HG03442 (cell line): ENCODE measurements at regions not wholly inside any gene's neighbourhood (a gene's known extent, or its start where the extent isn't known, plus 50 kb on each side); places are given as distances from the start of the nearest gene placed in this dataset.
A peak's percentile ranks its signal among the peaks of the same experiment; 100 is the strongest.
"Not testable (repeated sequence)": the region's sequence is repeated elsewhere in the genome, so short reads cannot be mapped to it uniquely, and the experiment has no call there.

Source experiments
- ATAC-seq: cut with Tn5 transposase; IDR thresholded peaks from one replicate; pipeline ENCODE4 v1.9.1; 2021; ENCODE audit warnings: mild to moderate bottlenecking, moderate library complexity; ENCODE audit not compliant: unreplicated experiment

- ATAC-seq = no peak
Measured at GRCh38 chr7:131688738-131689661, 132.6 kb upstream of the PODXL start.

- no peak for ATAC-seq
Measured at GRCh38 chr7:131687296-131687695, 130.9 kb upstream of the PODXL start.

DNA sequence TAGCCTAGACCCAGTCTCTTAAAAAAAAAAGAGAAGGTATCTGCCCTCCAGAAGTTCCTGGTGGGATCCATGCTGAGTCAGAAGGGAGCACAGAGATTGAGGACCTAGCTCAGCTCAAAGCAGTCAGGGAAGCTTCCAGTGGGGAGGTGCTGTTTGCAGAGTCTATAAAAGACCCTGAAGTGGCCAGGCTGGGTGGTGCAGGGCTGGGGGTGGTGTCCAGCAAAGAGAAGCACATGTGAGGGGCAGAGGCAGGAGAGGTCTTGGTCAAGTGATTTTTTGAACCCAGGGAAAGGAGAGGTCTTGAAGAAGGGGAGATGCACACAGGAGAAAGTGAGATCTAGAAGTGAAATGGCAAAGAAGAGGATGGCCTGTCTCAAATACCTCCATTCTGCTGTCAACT lies 130.4 kb upstream of the PODXL start:
- no peak for ATAC-seq

GRCh38 chr7:131683536-131684125 lies 127.2 kb upstream of the PODXL start:
- peak; percentile 50 for ATAC-seq

DNA sequence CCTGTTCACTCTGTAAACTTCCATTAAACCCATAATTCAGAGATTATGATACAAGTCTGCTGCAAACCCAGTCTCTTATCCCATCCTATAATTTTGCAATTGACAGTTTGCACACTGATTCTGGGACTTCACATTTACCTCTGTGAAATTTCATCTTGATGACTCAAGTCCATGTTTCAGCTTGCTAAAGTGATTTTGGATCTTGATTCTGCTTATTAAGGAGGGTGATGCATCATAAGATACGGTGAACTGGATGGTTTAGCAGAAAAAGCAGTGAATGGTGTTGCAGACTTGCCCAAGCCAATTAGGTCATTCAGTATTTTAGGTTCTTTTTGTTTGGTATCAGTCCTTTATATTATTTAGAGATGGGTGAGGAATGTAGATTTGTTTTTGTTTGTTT lies 125.5 kb upstream of the PODXL start:
- ATAC-seq = no peak

DNA sequence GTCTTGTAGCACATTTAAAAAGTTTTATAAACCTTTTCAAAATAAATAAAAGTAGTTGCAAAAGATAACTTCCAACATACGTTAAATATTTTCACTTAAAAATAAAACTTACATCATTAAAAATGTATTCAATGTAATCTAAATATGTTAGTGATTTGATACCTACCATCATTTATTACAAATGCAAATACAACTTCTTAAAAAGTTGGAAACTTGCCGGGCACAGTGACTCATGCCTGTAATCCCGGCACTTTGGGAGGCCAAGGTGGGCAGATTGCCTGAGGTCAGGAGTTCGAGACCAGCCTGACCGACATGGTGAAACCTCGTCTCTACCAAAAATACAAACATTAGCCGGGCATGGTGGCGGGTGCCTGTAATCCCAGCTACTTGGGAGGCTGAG lies 122.6 kb upstream of the PODXL start:
- not testable (repeated sequence) for ATAC-seq

DNA sequence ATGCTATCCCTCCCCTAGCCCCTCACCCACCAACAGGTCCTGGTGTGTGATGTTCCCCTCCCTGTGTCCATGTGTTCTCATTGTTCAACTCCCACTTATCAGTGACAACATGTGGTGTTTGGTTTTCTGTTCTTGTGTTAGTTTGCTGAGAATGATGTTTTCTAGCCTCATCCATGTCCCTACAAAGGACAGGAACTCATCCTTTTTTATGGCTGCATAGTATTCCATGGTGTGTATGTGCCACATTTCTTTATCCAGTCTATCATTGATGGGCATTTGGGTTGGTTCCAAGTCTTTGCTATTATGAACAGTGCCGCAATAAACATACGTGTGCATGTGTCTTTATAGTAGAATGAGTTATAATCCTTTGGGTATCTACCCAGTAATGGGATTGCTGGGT lies 120.4 kb upstream of the PODXL start:
- ATAC-seq = not testable (repeated sequence)

- no peak for ATAC-seq
Measured at GRCh38 chr7:131674131-131674530, 117.7 kb upstream of the PODXL start.

DNA sequence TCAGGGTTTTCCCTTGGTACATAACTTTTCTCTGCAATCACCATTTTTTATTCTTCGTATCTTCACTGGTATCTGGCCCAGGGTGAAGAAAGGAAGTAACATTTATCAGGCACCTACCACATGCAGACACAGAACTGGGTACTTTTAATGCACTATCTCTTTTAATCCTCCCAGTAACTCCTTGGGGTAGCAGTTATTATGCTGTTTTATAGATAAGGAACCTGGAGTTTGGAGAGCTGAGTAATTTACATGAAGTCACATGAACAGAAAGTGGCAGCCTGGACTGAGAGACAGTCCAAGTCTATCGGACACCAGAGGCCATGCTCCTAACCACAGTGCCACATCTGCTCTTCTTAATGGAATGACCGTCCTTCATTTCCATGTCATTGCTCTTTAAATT lies 117.1 kb upstream of the PODXL start:
- ATAC-seq = no peak

GRCh38 chr7:131670406-131670805 lies 114.0 kb upstream of the PODXL start:
- ATAC-seq = no peak

DNA sequence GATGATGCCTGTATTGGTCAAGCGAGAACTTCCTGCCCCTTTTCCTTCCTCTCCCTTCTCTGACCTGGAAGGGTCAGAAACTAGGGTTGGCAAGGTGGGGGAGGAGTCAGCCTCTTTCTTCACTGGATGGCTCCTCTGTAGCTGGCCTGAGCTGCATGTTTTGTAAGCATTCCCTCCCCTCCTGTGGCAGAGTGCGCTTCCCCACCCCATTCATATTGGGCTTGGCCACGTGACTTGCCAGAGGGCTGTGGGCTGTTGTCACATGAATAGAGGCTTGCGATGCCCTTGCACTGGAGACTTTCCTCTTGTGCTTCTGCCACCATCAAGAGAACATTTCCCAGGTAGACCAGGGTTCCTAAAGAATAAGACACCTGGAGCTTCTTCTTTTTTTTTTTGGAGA lies 111.3 kb upstream of the PODXL start:
- ATAC-seq = no peak

DNA sequence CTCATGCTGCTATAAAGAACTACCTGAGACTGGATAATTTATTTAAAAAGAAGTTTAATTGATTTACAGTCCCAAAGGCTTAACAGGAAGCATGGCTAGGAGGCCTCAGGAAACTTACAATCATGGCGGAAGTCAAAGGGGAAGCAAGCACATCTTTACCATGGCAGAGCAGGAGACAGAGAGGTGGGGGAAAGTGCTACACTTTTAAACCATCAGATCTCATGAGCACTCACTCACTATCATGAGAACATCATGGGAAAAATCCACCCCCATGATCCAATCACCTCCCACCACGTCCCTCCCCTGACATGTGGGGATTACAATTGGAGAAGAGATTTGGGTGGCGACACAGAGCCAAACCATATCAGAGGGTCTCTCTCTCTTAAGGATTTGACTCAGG lies 108.6 kb upstream of the PODXL start:
- ATAC-seq = no peak

GRCh38 chr7:131664570-131664969 lies 108.1 kb upstream of the PODXL start:
- ATAC-seq = no peak

DNA sequence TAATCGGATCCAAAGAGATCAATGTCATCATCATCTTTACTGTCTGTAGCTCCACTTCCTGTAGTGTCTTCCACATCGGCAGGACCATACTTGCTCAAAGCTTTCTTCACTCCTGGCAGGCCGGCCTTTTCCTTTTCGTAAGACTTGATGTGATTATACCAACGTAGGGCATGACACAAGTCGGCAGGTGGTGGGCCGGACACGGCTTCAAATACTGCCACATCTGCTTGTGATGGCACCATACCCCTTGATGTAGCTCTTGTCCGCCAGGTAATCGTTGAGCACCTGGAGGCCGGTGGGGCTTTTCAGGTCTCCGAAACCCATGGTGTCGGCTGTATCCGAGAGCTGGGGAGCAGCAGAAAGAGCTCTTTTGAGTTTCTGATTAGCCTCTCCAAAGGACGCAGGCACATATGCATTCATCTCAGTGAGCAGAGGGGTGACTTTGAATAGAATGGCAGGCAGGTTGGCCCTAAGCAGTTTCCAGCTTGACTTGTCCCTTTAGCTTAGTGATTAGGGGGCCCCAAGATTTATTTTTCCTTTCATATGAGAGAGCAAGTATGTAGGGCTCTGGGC lies 106.0 kb upstream of the PODXL start:
- ATAC-seq = not testable (repeated sequence)

GRCh38 chr7:131657881-131658280 lies 101.5 kb upstream of the PODXL start:
- ATAC-seq = no peak

DNA sequence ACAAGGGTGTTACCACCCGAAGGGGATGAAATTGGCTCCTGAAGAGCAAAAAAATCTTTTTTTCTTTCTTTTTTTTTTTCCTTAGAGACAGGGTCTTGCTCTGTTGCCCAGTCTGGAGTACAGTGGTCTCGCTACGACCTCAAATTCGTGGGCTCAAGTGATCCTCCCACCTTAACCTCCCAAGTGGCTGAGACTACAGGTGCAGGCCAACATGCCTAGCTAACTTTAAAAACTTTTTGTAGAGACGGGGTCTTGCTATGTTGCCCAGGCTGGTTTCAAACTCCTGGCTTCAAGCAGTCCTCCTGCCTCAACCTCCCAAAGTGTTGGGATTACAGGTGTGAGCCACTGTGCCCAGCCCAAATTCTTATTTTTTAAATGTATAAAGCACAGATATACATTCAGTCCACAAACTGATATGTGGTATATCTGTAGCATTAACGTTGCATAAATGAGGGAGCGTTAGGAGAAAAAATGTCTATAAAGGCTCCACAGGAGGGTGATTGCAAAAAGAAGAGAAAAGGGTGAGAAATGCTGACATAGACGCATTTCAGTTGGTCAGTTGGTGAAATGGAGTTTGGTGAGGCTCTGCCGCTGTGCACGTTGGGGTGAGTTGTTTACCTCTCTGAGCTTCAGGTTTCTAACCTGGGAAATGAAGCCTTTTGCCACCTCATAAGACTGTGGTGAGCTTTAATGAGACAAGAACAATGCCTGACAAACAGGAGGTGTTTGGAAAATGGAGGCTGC lies 100.7 kb upstream of the PODXL start:
- ATAC-seq = no peak

GRCh38 chr7:131655866-131656265 lies 99.4 kb upstream of the PODXL start:
- no peak for ATAC-seq

DNA sequence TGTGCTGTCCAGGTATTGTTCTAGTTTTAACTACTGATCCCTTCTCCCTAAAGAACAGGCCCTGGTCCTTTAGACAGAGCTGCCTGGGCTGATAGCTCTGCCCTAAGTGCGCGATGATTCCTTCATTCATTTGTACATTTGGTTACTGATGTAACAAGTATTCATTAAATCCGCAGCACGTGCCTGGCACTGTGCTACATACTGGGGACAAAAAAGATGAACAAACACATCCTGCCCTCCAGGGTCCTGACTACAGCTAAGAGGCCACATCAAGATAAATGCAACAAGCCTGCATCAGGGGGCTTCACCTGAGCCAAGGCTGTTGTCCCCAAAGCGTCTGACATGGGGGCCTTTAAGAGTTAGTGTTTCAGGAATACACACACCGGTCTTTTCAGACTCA lies 99.0 kb upstream of the PODXL start:
- no peak for ATAC-seq

- no peak for ATAC-seq
Measured at GRCh38 chr7:131654668-131655326, 98.4 kb upstream of the PODXL start.

- no peak for ATAC-seq
Measured at GRCh38 chr7:131654249-131654558, 97.8 kb upstream of the PODXL start.
